Body of pancreas (tissue), 4 donors: ENCODE measurements at regions not wholly inside any gene's neighbourhood (a gene's known extent, or its start where the extent isn't known, plus 50 kb on each side); places are given as distances from the start of the nearest gene placed in this dataset.

Experiments
- POLR2A ChIP-seq, 3 donors: fragments of 450-650 bp; IDR thresholded peaks; one replicate each; pipeline ENCODE4 v1.6.1; 2016; ENCODE audit warnings: antibody characterized with exemption in 3 of 3, mild to moderate bottlenecking in 2 of 3
- TF ChIP-seq, protein P1 (sequence below), 7 experiments: fragments of 450-650 bp in 4 of 7; fragments of 200-600 bp in 3 of 7; sonication (generic) in 3 of 7; IDR thresholded peaks; one replicate each; pipeline ENCODE4 v1.5.1; 2016 to 2019; ENCODE audit warnings: antibody characterized with exemption in 7 of 7

DNA sequence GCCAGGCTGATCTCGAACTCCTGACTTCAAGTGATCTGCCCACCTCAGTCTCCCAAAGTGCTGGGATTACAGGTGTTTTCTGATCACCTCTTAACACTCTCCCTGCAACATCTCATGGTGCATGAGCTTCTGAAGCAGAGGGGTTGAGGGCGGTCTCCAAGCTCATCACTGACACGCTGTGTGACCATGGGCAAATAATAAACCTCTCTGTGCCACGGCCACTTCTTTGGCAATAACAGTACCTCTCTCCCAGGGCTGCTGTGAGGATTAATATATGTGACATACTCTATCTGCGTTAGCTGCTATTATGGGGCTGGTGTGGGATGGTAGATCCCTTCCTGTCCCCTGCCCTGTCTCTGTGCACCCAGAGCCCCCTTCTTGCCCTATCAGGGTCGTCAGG is 62.9 kb upstream of the LHX5 start:
- TF ChIP-seq POLR2A (IDR thresholded peaks at IDR 0.05), result no peak
- TF ChIP-seq, protein P1, sequence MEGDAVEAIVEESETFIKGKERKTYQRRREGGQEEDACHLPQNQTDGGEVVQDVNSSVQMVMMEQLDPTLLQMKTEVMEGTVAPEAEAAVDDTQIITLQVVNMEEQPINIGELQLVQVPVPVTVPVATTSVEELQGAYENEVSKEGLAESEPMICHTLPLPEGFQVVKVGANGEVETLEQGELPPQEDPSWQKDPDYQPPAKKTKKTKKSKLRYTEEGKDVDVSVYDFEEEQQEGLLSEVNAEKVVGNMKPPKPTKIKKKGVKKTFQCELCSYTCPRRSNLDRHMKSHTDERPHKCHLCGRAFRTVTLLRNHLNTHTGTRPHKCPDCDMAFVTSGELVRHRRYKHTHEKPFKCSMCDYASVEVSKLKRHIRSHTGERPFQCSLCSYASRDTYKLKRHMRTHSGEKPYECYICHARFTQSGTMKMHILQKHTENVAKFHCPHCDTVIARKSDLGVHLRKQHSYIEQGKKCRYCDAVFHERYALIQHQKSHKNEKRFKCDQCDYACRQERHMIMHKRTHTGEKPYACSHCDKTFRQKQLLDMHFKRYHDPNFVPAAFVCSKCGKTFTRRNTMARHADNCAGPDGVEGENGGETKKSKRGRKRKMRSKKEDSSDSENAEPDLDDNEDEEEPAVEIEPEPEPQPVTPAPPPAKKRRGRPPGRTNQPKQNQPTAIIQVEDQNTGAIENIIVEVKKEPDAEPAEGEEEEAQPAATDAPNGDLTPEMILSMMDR (IDR thresholded peaks at IDR 0.05), result no peak
